Astrocyte (in vitro differentiated cells and primary cell): ENCODE measurements at regions not wholly inside any gene's neighbourhood (a gene's known extent, or its start where the extent isn't known, plus 50 kb on each side); places are given as distances from the start of the nearest gene placed in this dataset.

ENCODE experiments used
- DNase-seq: peaks from one replicate; pipeline ENCODE4 v3.0.0-alpha.2; 2010; ENCODE audit warnings: low read depth
- FAIRE-seq: peaks from 2 replicates; lab custom pipeline; 2011; peaks lifted over from hg19 to GRCh38; lab: Jason Lieb, UNC
- H2AFZ ChIP-seq: 2 replicates; pipeline ENCODE4 v1.6.0; 2012; ENCODE audit warnings: low read depth, low read length, inconsistent platforms
- H3K27ac ChIP-seq: 2 replicates; pipeline ENCODE4 v1.5.1; 2011; ENCODE audit warnings: low read depth, low read length, inconsistent platforms
- H3K27me3 ChIP-seq: 2 replicates; pipeline ENCODE4 v1.6.0; 2011; ENCODE audit warnings: low read length, inconsistent platforms; ENCODE audit not compliant: insufficient read depth
- H3K36me3 ChIP-seq: 2 replicates; pipeline ENCODE4 v1.5.1; 2011; ENCODE audit warnings: low read length, inconsistent platforms; ENCODE audit not compliant: insufficient read depth
- H3K4me1 ChIP-seq: 2 replicates; pipeline ENCODE4 v1.5.1; 2011; ENCODE audit warnings: low read length, inconsistent platforms; ENCODE audit not compliant: insufficient read depth
- H3K4me2 ChIP-seq: 2 replicates; pipeline ENCODE4 v1.6.0; 2012; ENCODE audit warnings: low read length, inconsistent platforms
- H3K4me3 ChIP-seq: 2 replicates; pipeline ENCODE4 v1.5.1; 2011; ENCODE audit warnings: low read depth, mild to moderate bottlenecking, low read length, inconsistent platforms; ENCODE audit not compliant: insufficient read depth
- H3K79me2 ChIP-seq: 2 replicates; pipeline ENCODE4 v1.6.0; 2012; ENCODE audit warnings: mild to moderate bottlenecking, low read length, inconsistent platforms; ENCODE audit not compliant: insufficient read depth
- H3K9ac ChIP-seq: 2 replicates; pipeline ENCODE4 v1.6.0; 2012; ENCODE audit warnings: mild to moderate bottlenecking, low read length, inconsistent platforms
- H3K9me3 ChIP-seq: 2 replicates; pipeline ENCODE4 v1.5.1; 2012; ENCODE audit warnings: low read depth, mild to moderate bottlenecking, low read length, inconsistent platforms; ENCODE audit not compliant: insufficient read depth
- H4K20me1 ChIP-seq: 2 replicates; pipeline ENCODE4 v1.6.0; 2012; ENCODE audit warnings: low read length, inconsistent platforms; ENCODE audit not compliant: insufficient read depth
- H3K27ac Mint-ChIP-seq: one replicate; pipeline ENCODE4 v1.8.0; 2021; ENCODE audit warnings: mild to moderate bottlenecking, mixed read lengths; ENCODE audit not compliant: unreplicated experiment
- H3K27me3 Mint-ChIP-seq: one replicate; pipeline ENCODE4 v1.8.0; 2021; ENCODE audit warnings: low read depth, mixed read lengths; ENCODE audit not compliant: unreplicated experiment
- H3K36me3 Mint-ChIP-seq: one replicate; pipeline ENCODE4 v1.8.0; 2021; ENCODE audit warnings: low read depth, mixed read lengths; ENCODE audit not compliant: unreplicated experiment
- H3K4me1 Mint-ChIP-seq: one replicate; pipeline ENCODE4 v1.8.0; 2021; ENCODE audit warnings: low read depth, mixed read lengths; ENCODE audit not compliant: unreplicated experiment
- H3K4me3 Mint-ChIP-seq: one replicate; pipeline ENCODE4 v1.8.0; 2021; ENCODE audit warnings: mild to moderate bottlenecking, moderate library complexity, mixed read lengths; ENCODE audit not compliant: unreplicated experiment
- H3K9me3 Mint-ChIP-seq: one replicate; pipeline ENCODE4 v1.8.0; 2021; ENCODE audit warnings: mild to moderate bottlenecking, mixed read lengths; ENCODE audit not compliant: unreplicated experiment
- CTCF ChIP-seq: IDR thresholded peaks from 2 replicates; pipeline ENCODE4 v1.5.1; 2011; ENCODE audit warnings: low read depth, mild to moderate bottlenecking, inconsistent platforms, low read length, moderate library complexity; ENCODE audit not compliant: insufficient read depth
- EZH2 ChIP-seq: IDR thresholded peaks from 2 replicates; pipeline ENCODE4 v1.6.1; 2012; ENCODE audit warnings: mild to moderate bottlenecking, low read length, inconsistent platforms; ENCODE audit not compliant: insufficient read depth

GRCh38 chrX:46039526-46039925, 505.7 kb downstream of the ZNF674 start:
- no peaks in the 10 kb centered on the region for H3K79me2 ChIP-seq
- no peaks in the 10 kb centered on the region for H3K4me1 ChIP-seq
- H3K9ac ChIP-seq = no peak overlapping the region
- no peaks in the 10 kb centered on the region for H3K27me3 ChIP-seq
- FAIRE-seq (peak; percentile 79), DNase-seq (no peak)
- H3K4me2 ChIP-seq = no peak overlapping the region
- no peaks in the 10 kb centered on the region for H3K36me3 Mint-ChIP-seq
- H4K20me1 ChIP-seq = no peaks in the 10 kb centered on the region
- no peak overlapping the region for H2AFZ ChIP-seq
- no peak overlapping the region for H3K4me3 Mint-ChIP-seq
- no peak overlapping the region for H3K27ac Mint-ChIP-seq
- TF ChIP-seq EZH2 (no peak), CTCF (no peak)
- H3K9me3 Mint-ChIP-seq = peaks cover 4% of the 10 kb centered on the region
- H3K4me1 Mint-ChIP-seq = no peaks in the 10 kb centered on the region
- no peak overlapping the region for H3K4me3 ChIP-seq
- H3K9me3 ChIP-seq = no peaks in the 10 kb centered on the region
- H3K27me3 Mint-ChIP-seq = no peaks in the 10 kb centered on the region
- no peaks in the 10 kb centered on the region for H3K36me3 ChIP-seq
- H3K27ac ChIP-seq = no peak overlapping the region

GRCh38 chrX:46036508-46036907, 508.7 kb downstream of the ZNF674 start:
- no peaks in the 10 kb centered on the region for H3K4me1 ChIP-seq
- no peak overlapping the region for H3K4me2 ChIP-seq
- H3K4me3 ChIP-seq = no peak overlapping the region
- Mint-ChIP-seq H3K9me3 (peaks cover 2% of the 10 kb centered on the region), H3K27ac (no peak overlapping the region), H3K4me1 (no peaks in the 10 kb centered on the region), H3K4me3 (no peak overlapping the region), H3K27me3 (no peaks in the 10 kb centered on the region), H3K36me3 (no peaks in the 10 kb centered on the region)
- no peak overlapping the region for H3K27ac ChIP-seq
- no peaks in the 10 kb centered on the region for H3K36me3 ChIP-seq
- H3K9ac ChIP-seq = no peak overlapping the region
- H3K27me3 ChIP-seq = no peaks in the 10 kb centered on the region
- no peaks in the 10 kb centered on the region for H4K20me1 ChIP-seq
- H3K79me2 ChIP-seq = no peaks in the 10 kb centered on the region
- H2AFZ ChIP-seq = no peak overlapping the region
- TF ChIP-seq EZH2 (no peak), CTCF (no peak)
- FAIRE-seq = peak; percentile 86
- no peaks in the 10 kb centered on the region for H3K9me3 ChIP-seq
- DNase-seq = peak; percentile 10

GRCh38 chrX:46034868-46035267, 510.4 kb downstream of the ZNF674 start:
- Histone ChIP-seq H3K27me3 (no peaks in the 10 kb centered on the region), H3K4me1 (no peaks in the 10 kb centered on the region), H3K4me2 (no peak overlapping the region), H3K36me3 (no peaks in the 10 kb centered on the region), H4K20me1 (no peaks in the 10 kb centered on the region), H2AFZ (no peak overlapping the region), H3K9ac (no peak overlapping the region), H3K9me3 (no peaks in the 10 kb centered on the region), H3K27ac (no peak overlapping the region), H3K79me2 (no peaks in the 10 kb centered on the region), H3K4me3 (no peak overlapping the region)
- no peaks in the 10 kb centered on the region for H3K9me3 Mint-ChIP-seq
- FAIRE-seq (peak; percentile 98), DNase-seq (no peak)
- no peaks in the 10 kb centered on the region for H3K36me3 Mint-ChIP-seq
- no peaks in the 10 kb centered on the region for H3K27me3 Mint-ChIP-seq
- TF ChIP-seq EZH2 (no peak), CTCF (no peak)
- H3K27ac Mint-ChIP-seq = no peak overlapping the region
- H3K4me1 Mint-ChIP-seq = no peaks in the 10 kb centered on the region
- no peak overlapping the region for H3K4me3 Mint-ChIP-seq
